GM19455 (cell line): ENCODE measurements at regions not wholly inside any gene's neighbourhood (a gene's known extent, or its start where the extent isn't known, plus 50 kb on each side); places are given as distances from the start of the nearest gene placed in this dataset.

Source experiments
- ATAC-seq: cut with Tn5 transposase; IDR thresholded peaks from one replicate; pipeline ENCODE4 v1.9.1; 2021; ENCODE audit not compliant: unreplicated experiment

DNA sequence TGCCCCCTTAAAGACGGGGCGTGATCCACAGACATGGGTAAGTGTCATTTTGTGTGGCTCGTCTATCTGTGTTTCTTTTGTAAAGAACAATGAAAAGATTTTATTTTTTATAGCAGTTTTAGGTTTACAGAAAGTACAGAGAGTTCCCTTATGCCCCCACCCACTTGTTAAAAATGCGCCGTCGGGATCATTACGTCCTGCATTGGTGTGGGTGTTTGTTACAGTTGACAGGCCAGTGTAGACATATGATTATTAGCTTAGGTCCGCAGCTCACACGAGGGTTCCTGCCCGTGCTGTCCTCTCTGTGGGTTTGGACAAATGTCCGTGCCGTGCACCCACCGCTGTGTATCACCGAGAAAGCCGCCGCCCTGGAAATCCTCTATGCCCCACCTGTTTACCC lies 50.5 kb downstream of the RGS12 start:
- ATAC-seq = no peak

DNA sequence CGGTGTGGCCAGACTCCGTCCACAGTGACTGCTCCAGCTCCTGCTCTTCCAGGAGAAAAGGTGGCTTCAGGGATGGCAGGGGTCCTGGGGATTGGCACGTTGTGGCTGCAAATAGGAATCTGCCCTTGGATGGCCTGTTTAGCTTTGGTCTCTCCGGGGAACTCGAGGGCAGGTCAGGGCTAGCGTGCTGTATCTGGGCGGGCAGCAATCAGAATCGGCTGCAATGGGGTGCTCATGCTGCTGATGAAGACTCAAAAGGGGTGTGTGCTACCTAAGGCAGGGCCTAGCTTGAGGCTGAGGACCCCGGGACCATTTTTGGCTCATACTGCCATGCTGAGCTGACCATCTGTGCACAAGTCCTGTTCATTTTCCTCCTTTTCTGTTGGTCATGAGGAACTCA lies 51.3 kb downstream of the RGS12 start:
- ATAC-seq = no peak

DNA sequence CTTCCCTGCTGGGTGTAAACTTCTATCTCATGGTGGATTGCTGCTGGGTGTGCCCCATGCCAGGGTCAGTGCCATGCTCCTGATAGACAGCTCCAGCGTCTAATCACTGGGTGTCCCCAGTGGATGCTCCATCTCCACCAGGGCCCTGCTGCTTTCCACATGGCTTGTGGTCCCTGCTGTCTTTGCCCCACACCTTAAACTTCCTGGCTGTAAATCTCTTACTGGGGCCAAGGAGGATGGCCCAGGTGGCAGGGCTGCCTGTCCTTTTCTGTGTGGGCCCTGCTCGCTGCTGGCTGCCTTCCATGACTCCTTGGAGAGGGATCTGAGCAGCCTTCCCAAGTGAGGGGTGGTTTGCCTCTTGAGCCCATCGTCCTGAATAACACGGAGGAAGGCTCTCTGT lies 51.8 kb downstream of the RGS12 start:
- no peak for ATAC-seq

DNA sequence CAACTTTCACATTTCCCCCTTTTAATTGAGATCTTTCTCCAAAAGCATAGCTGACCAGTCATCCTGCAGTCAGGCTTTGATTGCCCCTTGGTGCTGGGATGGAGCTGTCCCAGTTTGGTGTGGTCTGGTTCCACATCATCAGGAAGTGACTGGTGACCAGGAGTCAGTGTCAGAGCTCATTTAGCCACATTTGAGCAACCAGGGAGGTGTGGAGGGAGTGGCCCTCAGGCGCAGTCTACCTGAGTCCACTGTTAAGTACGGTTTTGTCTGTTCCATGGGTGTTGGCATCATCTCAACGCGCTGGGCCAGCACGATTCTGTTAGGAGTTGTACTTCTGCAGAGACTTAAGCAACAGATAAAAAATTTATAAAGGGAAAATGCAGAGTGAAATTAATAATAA lies 52.6 kb downstream of the RGS12 start:
- ATAC-seq = no peak

DNA sequence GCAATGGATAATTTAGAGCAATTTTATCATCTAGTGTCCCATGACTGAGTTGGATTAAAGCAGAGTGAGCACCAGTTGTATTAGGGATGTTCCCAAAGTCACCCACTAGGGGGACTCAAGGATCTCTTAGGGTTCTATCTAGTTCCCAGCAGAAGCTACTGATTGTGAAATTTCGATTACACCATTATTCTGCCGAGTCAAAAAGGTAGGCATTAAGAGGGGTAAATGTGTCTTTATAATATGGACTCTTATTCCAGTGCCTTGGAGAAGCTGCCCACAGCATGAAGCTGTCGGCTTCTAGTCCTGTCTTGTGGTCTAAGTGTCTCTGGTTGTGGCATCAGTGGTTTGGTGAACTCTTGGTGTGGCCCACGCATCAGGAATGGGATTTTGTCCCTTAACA lies 53.3 kb downstream of the RGS12 start:
- ATAC-seq = no peak

DNA sequence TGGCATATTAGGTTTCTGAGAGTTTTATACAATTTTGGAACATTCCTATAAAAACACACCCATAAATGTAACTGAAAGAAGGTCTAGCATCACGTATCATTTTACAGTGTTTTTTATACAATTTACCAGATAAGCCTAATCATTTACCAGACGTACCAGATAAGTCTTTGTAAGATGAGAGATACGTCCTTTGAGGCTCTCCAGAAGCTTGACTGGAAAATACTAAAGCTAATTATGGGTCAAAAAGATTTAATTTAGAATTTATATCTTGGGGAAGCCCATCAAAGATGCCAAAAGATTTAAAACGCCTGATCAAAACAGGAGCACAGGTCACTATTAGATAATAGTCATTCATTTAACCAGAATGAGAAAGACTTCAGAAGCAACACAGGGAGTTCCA lies 55.0 kb downstream of the RGS12 start:
- no peak for ATAC-seq

DNA sequence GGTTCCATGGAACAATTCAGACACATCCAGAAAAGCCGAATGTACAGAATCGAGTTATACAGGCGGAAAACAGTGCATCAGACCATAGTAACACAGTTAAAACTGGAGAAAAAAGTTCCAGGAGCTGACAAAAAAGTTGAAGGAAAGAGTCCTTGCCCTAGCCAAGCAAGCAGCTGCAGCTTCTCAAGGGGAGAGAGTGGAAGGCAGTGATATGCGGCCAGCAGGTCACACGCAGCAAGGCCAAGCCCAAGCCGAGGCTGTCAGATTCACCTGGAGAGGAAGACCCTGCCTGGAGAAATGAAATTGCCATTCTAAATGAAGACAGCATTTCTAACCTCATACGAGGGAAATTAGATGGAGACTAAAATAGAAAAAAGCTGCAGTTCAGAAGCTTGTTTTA lies 55.8 kb downstream of the RGS12 start:
- ATAC-seq = no peak

DNA sequence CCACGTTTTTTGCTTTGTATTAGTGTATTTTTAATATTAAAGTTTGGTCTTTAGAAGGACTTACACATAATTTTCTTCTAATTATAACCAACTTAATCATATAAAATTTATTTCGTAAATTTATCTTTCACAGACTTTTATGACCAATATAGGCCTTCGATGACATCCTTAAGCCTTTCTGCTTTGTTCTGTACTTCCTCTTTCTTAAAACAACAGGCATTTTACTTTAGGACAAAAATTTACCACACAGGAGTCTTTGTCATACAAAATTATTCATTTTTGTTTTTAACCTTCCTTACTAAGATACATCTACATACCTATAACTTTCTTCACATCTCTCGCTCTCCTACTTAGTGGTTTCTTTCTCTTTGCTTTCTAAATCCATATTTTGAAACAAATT lies 56.3 kb downstream of the RGS12 start:
- no peak for ATAC-seq

DNA sequence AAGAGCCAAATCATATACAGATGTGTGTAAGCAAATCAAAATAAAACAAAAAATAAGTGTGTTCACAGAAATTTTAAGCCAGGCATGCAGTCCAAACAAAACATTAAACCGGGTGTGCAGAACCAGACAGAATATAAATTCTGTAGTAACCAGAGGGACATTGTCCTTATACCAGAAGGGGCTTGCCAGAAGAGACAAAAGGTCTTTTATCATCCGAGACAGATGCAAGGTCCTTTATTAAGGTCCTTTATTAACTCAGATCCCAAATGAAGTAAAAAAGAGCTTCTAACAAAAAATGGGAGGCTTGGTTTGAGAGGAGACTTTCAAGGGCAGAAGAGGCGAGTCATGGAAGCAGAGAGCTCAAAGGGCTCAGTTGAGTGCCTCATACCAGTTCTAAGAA lies 59.2 kb downstream of the RGS12 start:
- no peak for ATAC-seq

DNA sequence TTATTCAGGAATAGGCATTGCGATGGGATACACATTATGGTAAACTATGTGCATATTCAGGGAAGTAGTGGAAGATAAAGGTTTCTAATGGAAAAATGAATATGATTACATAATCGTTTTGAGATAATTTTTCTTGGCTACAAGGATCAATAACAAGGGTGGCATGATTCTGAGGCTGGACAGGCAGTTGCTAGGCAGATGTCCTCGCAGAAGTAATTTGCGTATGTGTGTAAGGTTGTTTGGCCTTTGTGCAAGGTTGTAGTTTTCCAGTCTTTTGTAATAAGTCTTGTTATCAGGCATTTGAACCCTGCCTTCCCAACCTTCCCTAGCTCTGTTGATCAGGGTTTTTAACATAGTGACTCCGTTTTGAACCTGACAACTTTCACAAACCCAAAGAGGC lies 59.7 kb downstream of the RGS12 start:
- no peak for ATAC-seq

DNA sequence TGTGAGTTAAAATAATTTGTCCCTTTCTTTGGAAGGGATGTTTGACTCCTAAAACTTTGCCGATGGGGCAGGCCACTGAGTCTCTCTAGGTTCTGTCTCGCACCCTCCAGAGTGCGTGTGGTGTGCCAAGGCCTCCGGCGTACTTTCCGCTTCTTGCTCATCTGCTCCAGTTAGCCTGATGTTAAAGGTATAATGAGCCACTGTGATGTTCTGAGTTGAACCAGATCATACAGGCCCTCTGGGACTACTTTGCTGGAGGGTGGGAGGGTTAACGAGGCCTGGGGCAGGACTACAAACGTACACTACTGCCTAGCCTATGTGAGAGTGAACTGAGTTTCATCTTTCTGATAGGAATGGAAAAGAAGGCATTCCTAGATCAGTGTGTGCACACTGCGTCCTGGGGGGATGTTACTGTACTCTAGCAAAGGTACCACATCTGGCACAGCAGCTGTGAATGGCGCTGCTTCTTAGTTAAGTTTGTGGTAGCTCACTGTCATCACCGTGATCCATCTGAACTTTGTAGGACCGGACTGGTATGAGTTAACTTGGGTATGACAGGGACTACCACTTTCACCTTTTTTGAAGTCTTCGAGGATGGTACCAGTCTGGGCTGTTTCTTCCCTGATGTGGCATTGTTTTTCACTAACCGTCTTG lies 60.2 kb downstream of the RGS12 start:
- no peak for ATAC-seq

DNA sequence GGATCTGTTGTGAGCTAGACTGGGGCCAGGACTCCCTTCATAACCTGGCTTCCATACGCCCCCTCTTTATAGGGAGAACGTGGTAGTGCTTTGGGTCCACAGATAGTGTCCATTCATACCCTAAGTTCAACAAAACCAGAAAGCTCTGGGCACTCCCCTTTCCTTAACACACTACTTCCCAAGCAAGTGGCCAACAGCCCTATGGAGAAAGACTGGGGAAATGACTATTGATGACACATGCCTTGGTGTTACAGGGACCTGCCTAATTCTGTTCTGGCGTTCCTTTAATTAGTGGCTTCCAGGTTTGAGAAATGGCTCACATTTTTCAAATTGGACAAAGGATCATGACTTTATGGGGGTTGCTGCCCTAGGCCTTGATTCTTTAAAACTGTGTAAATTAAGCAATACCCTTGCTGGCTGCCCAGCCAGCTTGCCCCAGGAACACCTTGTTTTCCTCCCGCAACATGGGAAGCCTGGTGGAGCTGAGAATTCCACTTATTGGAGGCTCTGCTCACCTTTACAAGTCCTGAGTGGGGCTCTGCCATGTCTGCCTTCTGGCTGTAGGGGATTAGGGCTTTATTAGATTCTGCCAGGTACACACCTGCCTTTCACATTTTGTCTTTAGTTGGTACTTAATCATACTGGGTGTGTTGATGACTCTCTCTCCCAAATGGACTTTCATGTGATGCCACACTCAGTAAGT lies 61.1 kb downstream of the RGS12 start:
- no peak for ATAC-seq

DNA sequence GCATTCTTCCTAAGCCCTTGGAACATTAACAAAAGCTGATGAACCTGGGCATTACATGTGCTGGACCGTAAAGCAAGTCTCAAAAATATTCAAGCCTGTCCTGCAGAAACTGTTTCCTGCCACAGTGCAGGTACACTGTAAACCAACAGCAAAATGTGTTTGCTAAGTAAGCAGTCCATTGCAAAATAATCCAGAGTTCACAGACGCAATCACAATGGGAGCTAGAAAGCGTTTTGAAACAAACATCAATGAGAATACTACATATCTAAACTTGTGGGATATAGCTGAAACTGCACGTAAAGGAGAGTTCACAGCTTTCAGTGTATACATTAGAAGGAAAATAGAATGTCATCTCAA lies 61.6 kb downstream of the RGS12 start:
- ATAC-seq = no peak

DNA sequence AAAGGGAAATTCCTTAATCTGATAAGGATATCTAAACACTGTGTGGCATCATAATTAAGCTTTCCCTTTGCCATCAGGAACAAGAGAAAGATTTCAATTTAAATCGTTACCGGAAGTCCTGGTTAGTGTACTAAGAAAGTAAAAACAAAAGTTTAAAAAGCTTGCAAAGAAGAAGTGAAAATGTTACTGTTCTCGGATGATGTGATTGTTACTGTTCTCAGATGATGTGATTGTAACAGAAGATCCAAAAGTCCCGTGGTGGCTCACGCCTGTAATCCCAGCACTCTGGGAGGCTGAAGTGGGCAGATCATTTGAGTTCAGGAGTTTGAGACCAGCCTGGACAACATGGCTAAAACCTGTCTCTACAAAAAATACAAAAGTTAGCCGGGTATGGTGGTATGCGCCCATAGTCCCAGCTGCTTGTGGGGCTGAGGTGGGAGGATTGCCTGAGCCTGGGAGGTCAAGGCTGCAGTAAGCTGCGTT lies 62.5 kb downstream of the RGS12 start:
- no peak for ATAC-seq

DNA sequence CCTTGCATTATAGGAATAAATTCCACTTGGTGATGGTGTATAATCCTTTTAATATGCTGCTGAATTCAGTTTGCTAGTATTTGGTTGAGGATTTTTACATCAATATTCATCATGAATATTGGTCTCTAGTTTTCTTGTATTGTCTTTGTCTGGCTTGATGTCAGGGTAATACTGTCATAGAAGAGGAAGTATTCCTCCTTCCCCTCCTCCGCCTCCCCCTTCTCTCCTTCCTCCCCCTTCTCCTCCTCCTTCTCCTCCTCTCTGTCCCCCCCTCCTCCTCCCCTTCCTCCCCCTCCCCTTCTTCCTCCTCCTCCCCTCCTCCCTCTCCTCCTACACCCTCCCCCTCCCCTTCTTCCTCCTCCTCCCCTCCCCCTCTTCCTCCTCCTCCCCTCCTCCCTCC lies 65.8 kb downstream of the RGS12 start:
- ATAC-seq = no peak

DNA sequence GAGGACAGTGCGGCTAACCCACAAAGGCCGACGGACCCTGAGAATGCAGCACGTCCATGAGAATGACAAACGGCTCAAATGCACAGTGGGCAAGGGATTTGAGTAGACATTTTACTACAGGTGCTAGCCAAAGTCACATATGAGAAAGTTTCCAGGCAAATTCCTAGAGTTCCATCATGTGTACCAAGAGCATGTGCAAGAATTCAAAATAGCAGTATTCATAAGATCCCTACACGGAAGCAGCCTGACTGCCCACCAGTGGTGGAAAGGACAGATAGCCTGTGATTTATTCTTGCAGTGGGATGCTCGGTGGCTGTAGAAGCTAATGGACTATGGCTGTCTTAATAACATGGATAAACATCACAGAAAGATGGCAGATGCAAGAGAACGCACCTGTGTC lies 68.0 kb downstream of the RGS12 start:
- no peak for ATAC-seq

DNA sequence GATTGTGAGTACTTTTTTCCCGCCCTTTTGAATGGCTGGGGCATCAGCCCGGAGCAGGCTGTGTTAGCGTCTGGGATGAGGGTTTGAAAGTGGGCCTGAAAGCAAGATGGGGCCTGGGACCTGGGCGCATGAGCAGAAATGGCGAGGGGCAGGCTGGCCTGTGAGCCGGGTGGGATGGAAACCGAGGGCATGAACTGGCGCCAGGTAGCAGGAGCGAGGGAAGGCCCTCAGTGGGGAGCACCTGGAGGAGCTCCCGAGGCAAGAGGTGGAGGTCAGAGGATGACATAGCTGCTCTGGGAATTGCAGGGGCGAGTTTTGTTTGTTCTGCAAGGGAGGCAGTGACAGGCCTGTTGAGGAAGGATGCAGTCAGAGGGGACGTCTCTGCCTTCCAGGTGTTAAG lies 68.6 kb downstream of the RGS12 start:
- no peak for ATAC-seq

DNA sequence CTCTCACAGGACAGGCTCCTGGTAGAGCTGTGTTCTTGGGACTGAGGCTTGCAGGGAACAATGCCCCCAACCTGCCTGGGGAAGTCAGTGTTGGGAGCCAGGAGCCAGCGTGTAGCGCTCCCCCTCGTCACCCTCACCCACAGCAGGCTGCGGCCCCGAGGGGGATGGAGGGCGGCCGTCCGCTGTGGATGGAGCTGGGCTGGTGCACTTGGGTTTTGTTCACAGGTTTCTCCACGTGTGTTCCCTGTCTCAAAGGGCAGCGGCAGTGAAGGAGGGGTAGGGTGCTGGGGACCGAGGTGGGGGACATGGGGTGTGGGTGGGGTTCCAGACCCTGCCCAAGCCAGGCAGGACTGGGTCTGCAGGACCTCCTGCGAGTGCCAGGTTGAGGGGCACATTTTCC lies 69.1 kb downstream of the RGS12 start:
- ATAC-seq = no peak

DNA sequence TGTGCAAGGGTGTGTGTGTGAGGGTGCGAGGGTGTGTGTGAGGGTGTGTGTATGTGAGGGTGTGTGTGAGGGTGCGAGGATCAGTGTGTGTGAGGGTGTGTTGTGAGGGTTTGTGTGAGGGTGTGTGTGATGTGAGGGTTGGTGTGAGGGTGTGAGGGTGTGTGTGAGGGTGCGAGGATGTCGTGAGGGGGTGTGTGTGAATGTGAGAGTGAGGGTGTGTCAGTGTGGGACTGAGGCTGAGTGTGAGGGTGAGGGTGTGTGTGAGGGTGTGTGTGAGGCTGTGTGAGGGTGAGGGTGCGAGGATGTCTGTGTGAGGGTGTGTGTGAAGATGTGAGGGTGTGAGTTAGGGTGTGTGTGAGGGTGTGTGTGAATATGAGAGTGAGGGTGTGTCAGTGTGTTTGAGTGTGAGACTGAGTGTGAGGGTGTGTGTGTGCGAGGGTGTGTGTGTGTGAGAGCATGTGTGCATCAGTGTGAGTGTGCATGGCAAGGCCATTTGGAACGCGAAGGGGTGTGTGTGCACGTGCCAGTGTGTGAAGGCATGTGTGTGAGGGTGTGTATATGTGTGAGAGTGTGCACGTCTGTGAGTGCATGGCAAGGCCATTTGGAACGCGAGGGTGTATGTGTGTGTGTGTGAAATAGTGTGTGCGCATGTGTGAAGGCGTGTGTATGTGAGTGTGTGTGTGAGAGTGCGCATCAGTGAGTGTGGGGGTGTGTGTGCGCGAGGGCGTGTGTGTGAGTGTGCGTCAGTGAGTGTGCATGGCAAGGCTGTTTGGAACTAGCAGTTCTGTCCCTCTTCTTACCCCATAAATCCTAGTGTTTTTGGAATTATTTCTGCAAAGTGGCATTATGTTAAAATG lies 69.8 kb downstream of the RGS12 start:
- ATAC-seq = no peak

DNA sequence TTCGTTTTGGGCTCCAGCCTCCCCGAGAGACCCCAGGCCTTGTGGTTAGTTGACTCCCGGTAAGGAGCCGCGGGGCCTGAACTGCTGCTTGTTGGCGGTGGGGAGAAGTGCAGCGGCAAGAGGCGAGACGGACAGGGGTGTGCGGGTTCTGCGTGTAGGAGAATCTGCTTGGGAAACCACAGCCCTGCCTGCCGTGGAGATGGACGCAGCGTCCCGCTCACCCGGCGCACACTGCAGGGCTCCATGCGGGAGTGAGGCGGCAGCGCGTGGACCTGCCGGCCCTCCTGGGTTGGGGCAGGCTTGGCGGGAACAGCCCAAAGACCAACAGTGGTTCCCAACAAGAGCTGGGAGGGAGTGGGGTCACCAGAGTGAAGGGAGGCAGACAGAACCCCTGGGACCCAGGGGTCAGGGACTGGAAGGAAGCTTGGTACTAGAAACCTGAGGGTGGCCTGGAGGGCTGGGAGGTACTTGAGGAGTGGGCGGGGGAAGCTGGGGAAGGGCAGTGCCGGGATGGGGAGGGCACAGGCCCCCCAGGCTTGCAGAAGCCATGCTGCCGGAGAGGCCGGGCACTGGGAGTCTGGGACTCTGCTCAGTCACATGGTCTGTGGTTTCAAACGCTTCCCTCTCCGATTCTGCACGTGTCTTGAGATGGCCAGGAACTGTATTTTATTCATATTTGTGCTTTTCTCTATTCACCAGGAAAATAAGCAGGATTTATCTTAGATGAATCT lies 70.8 kb downstream of the RGS12 start:
- no peak for ATAC-seq

DNA sequence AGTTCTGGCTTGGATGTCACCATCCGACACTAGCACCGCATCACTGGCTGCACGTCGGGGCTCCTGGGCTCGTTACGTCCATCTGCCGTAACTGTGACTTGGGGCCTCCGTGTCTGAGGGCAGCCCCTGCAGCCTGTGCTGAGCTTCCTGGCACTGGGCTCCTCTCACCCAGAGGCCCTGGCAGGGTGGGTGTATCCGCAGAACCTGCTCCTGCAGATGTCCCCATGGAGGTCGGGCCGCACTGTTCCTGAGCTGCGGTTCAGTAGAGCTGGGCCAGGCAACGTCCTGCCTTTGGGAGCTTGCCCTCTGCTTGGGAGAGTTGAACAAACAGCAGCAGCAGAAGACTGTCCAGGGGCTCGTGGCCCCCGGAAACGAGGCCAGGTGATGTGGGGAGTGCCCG lies 71.4 kb downstream of the RGS12 start:
- ATAC-seq = no peak
